Right atrium auricular region (tissue), 2 donors: ENCODE measurements at regions not wholly inside any gene's neighbourhood (a gene's known extent, or its start where the extent isn't known, plus 50 kb on each side); places are given as distances from the start of the nearest gene placed in this dataset.

ENCODE experiments used
- DNase-seq: peaks from one replicate; pipeline ENCODE4 v3.0.0-alpha.2; 2019; ENCODE audit warnings: low spot score
- H3K27ac ChIP-seq, 2 donors: fragments of 200-600 bp; sonication (generic); 1 replicate in 1 of 2; 2 replicates in 1 of 2; pipeline ENCODE4 v1.5.1; 2016 to 2019
- H3K27me3 ChIP-seq, 2 donors: fragments of 200-600 bp; sonication (generic); one replicate each; pipeline versions ENCODE4 v1.5.1 to v1.6.0; 2017 to 2019
- H3K36me3 ChIP-seq: fragments of 200-600 bp; sonication (generic); one replicate; pipeline ENCODE4 v1.5.1; 2016
- H3K4me1 ChIP-seq, 2 donors: fragments of 200-600 bp; sonication (generic); one replicate each; pipeline versions ENCODE4 v1.5.1 to v1.6.0; 2017 to 2019
- H3K4me3 ChIP-seq, 2 donors: fragments of 200-600 bp; sonication (generic); 1 replicate in 1 of 2; 2 replicates in 1 of 2; pipeline ENCODE4 v1.5.1; 2017 to 2019; ENCODE audit warnings: mild to moderate bottlenecking in 1 of 2, moderate library complexity in 1 of 2
- H3K9me3 ChIP-seq, 2 donors: fragments of 200-600 bp; sonication (generic); one replicate each; pipeline ENCODE4 v1.5.1; 2019
- CTCF ChIP-seq, 2 donors: fragments of 200-600 bp; sonication (generic); IDR thresholded peaks; one replicate each; pipeline ENCODE4 v1.5.1; 2019; ENCODE audit warnings: antibody characterized with exemption in 2 of 2

GRCh38 chr7:119681336-119681735, 591.6 kb upstream of the KCND2 start:
- no peak for DNase-seq
- no peak overlapping the region for H3K27ac ChIP-seq
- TF ChIP-seq CTCF (IDR thresholded peaks at IDR 0.05) = no peak

GRCh38 chr7:119684763-119685162, 588.2 kb upstream of the KCND2 start:
- Histone ChIP-seq H3K36me3 (no peaks in the 10 kb centered on the region), H3K9me3 (no peaks in the 10 kb centered on the region), H3K4me3 (no peak overlapping the region), H3K27ac (no peak overlapping the region), H3K4me1 (no peaks in the 10 kb centered on the region), H3K27me3 (no peaks in the 10 kb centered on the region)
- TF ChIP-seq CTCF (IDR thresholded peaks at IDR 0.05) = no peak
- DNase-seq = no peak

More at GRCh38 chr7:119681336-119681735, 591.6 kb upstream of the KCND2 start:
- no peaks in the 10 kb centered on the region for H3K4me1 ChIP-seq
- no peak overlapping the region for H3K4me3 ChIP-seq
- H3K9me3 ChIP-seq = no peaks in the 10 kb centered on the region
- H3K36me3 ChIP-seq = no peaks in the 10 kb centered on the region
- H3K27me3 ChIP-seq = no peaks in the 10 kb centered on the region

- no peaks in the 10 kb centered on the region for H3K9me3 ChIP-seq
- no peak overlapping the region for H3K27ac ChIP-seq
- H3K27me3 ChIP-seq = no peaks in the 10 kb centered on the region
- H3K4me1 ChIP-seq = no peaks in the 10 kb centered on the region
- DNase-seq = no peak
- H3K4me3 ChIP-seq = no peak overlapping the region
- H3K36me3 ChIP-seq = no peaks in the 10 kb centered on the region
- TF ChIP-seq CTCF (IDR thresholded peaks at IDR 0.05) = no peak
Observed at GRCh38 chr7:119685906-119686305, 587.1 kb upstream of the KCND2 start.

GRCh38 chr7:119688831-119689230, 584.1 kb upstream of the KCND2 start:
- H3K27me3 ChIP-seq = no peaks in the 10 kb centered on the region
- no peak overlapping the region for H3K4me3 ChIP-seq
- TF ChIP-seq CTCF (IDR thresholded peaks at IDR 0.05) = no peak
- H3K36me3 ChIP-seq = no peaks in the 10 kb centered on the region
- no peak overlapping the region for H3K27ac ChIP-seq
- no peaks in the 10 kb centered on the region for H3K9me3 ChIP-seq
- DNase-seq = no peak
- no peaks in the 10 kb centered on the region for H3K4me1 ChIP-seq

GRCh38 chr7:119692541-119692940, 580.4 kb upstream of the KCND2 start:
- Histone ChIP-seq H3K27ac (no peak overlapping the region), H3K4me3 (no peak overlapping the region), H3K27me3 (no peaks in the 10 kb centered on the region), H3K36me3 (no peaks in the 10 kb centered on the region), H3K9me3 (no peaks in the 10 kb centered on the region), H3K4me1 (no peaks in the 10 kb centered on the region)
- DNase-seq = no peak
- no peak for TF ChIP-seq CTCF (IDR thresholded peaks at IDR 0.05)

- DNase-seq = no peak
- Histone ChIP-seq H3K9me3 (no peaks in the 10 kb centered on the region), H3K4me3 (no peak overlapping the region), H3K36me3 (no peaks in the 10 kb centered on the region), H3K27ac (no peak overlapping the region), H3K4me1 (no peaks in the 10 kb centered on the region), H3K27me3 (no peaks in the 10 kb centered on the region)
- TF ChIP-seq CTCF (IDR thresholded peaks at IDR 0.05) = no peak
Observed at GRCh38 chr7:119694506-119694905, 578.5 kb upstream of the KCND2 start.
